ENCODE measurements at regions not wholly inside any gene's neighbourhood (a gene's known extent, or its start where the extent isn't known, plus 50 kb on each side); places are given as distances from the start of the nearest gene placed in this dataset.
"Not testable (repeated sequence)": the region's sequence is repeated elsewhere in the genome, so short reads cannot be mapped to it uniquely, and the experiment has no call there.

DNA sequence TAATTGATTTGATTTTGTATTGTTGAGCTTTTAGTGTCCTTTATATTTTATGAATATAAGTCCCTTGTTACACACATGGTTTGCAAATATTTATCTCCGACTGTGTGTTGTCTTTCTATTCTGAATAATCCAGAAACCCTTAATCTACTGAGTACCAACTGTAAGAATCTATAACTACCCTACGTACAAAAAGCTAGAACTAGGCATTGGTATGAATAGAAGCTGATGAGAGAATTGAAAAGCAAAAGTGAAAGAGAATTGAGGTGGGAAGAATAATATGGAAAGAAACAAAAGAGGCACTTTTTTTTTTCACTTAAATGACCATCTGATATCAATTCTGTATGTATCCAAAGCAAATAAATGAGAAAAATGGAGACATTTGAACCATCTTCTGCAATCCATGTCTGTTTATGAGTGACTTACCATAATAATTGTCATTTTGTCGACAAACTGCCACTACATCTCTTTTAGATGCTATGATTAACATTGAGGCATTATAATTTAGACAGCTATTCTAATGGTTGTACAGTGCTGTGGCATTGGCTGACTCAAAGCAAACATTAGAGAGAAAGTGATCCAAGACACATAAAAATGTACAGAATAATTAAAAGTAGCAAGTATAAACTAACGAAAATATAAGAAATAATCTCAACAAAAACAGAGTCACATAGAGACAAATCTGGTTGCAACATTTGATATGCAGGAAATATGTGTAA, 1516.6 kb upstream of the AGA start:
- no peak for DNase-seq (ENCODE audit: low read depth)
- no peak overlapping the region for H3K4me3 ChIP-seq (ENCODE audit: low read depth, low read length)

GRCh38 chr4:178963446-178964045, 1521.3 kb upstream of the AGA start:
- H3K4me3 ChIP-seq (ENCODE audit: low read depth, low read length) = no peak overlapping the region
- DNase-seq (ENCODE audit: low read depth) = no peak

DNA sequence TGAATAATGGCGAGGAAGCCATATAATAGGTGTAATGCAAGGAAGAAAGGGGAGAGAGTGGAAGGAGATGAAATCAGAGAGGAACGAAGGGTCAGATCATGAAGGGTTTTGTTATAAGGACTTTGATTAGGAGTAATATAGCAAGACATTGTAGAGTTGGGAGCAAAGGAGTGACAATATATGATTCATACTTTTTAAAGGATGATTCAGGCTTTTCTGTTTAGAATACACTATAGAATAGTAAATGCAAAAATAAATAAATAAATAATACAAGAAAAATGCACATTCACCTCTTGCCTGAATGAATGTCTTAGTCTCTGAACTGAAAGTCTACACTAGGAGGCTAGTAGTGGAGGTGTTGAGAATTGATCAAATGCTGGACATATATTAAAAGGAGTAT, 1524.4 kb upstream of the AGA start:
- no peak overlapping the region for H3K4me3 ChIP-seq (ENCODE audit: low read depth, low read length)
- DNase-seq (ENCODE audit: low read depth) = no peak

GRCh38 chr4:178970433-178971140, 1528.3 kb upstream of the AGA start:
- no peak overlapping the region for H3K4me3 ChIP-seq (ENCODE audit: low read depth, low read length)
- DNase-seq (ENCODE audit: low read depth) = no peak

- no peak for DNase-seq (ENCODE audit: low read depth)
- no peak overlapping the region for H3K4me3 ChIP-seq (ENCODE audit: low read depth, low read length)
Measured at GRCh38 chr4:178976861-178977260, 1534.6 kb upstream of the AGA start.

- no peak for DNase-seq (ENCODE audit: low read depth)
- no peak overlapping the region for H3K4me3 ChIP-seq (ENCODE audit: low read depth, low read length)
Measured at GRCh38 chr4:178993306-178993705, 1551.1 kb upstream of the AGA start.

- no peak overlapping the region for H3K4me3 ChIP-seq (ENCODE audit: low read depth, low read length)
- no peak for DNase-seq (ENCODE audit: low read depth)
Measured at GRCh38 chr4:179001918-179002317, 1559.7 kb upstream of the AGA start.

GRCh38 chr4:179007755-179008154, 1565.5 kb upstream of the AGA start:
- no peak overlapping the region for H3K4me3 ChIP-seq (ENCODE audit: low read depth, low read length)

GRCh38 chr4:179017581-179017980, 1575.3 kb upstream of the AGA start:
- no peak overlapping the region for H3K4me3 ChIP-seq (ENCODE audit: low read depth, low read length)
- DNase-seq (ENCODE audit: low read depth) = no peak

More at GRCh38 chr4:179007755-179008154, 1565.5 kb upstream of the AGA start:
- no peak for DNase-seq (ENCODE audit: low read depth)

- no peak overlapping the region for H3K4me3 ChIP-seq (ENCODE audit: low read depth, low read length)
- DNase-seq (ENCODE audit: low read depth) = no peak
Measured at GRCh38 chr4:179027569-179027968, 1585.3 kb upstream of the AGA start.

- no peak overlapping the region for H3K4me3 ChIP-seq (ENCODE audit: low read depth, low read length)
- DNase-seq (ENCODE audit: low read depth) = no peak
Measured at GRCh38 chr4:179028321-179028720, 1586.1 kb upstream of the AGA start.

DNA sequence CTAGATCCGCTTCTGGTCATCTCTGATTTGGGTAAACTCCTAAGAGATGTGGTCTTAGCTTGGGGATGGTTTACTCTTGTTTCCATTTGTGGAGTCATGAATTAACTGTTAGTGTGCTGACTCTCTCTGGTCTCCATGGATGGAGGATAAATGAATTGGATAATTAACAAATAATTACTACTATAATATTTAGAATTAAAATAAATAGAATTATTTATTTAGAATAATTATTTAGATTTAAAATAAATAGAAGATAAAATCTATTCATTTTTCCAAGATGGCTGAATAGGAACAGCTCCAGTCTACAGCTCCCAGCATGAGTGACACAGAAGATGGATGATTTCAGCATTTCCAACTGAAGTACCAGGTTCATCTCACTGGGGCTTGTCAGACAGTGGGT, 1587.4 kb upstream of the AGA start:
- DNase-seq (ENCODE audit: low read depth) = no peak
- no peak overlapping the region for H3K4me3 ChIP-seq (ENCODE audit: low read depth, low read length)

GRCh38 chr4:179040259-179040658, 1598.0 kb upstream of the AGA start:
- no peak overlapping the region for H3K4me3 ChIP-seq (ENCODE audit: low read depth, low read length)
- no peak for DNase-seq (ENCODE audit: low read depth)

DNA sequence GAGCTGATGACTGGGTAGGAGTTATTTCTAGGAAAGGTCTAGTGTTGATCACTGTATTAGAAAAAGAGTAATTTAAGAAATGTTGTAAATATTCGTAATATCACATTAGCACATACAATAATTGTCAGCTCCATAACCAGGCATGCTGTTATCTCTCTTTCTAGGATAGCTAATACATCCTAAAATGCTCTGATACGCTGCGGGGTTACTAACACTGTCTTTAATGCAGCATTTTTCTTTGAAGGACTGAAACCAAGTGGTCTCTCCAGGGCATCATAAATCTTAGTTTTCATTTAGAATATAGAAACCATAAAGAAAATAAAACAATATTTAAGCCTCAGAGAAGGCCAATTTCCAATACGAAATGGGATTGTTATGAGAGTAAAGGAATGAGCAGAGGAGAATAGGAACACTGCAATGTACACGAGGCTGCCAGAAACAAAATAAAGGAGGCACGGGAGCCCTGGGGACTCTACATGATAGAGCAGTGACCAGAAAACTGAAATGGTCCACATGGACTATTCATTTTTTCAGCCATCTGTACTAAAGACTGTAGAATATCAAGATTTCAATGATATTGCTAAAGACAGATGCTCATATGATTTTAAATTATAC, 1606.7 kb upstream of the AGA start:
- no peak overlapping the region for H3K4me3 ChIP-seq (ENCODE audit: low read depth, low read length)
- DNase-seq (ENCODE audit: low read depth) = no peak

- H3K4me3 ChIP-seq (ENCODE audit: low read depth, low read length) = no peak overlapping the region
- no peak for DNase-seq (ENCODE audit: low read depth)
Measured at GRCh38 chr4:179051206-179051605, 1609.0 kb upstream of the AGA start.

DNA sequence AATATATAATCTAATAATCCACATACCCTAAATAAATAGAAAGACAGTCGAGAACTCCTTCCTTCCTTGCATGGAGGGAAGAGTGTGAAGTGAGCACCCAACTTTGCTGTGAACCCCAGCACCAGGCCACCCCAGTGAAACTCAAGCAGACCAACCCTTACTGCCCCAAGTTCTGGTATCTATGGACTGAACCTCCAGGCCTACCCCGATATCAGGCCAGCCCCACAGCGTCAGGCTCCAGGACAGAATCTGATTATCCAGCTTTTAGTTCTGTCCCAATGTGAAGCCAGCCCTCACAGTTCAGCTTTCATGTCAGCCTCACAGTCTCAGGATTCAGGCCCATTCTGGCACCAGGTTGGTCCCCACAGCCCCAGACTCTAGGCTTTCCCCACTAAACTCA, 1617.2 kb upstream of the AGA start:
- no peak overlapping the region for H3K4me3 ChIP-seq (ENCODE audit: low read depth, low read length)
- no peak for DNase-seq (ENCODE audit: low read depth)

GRCh38 chr4:179066254-179066653, 1624.0 kb upstream of the AGA start:
- not testable (repeated sequence) for H3K4me3 ChIP-seq (ENCODE audit: low read depth, low read length); DNase-seq (ENCODE audit: low read depth)

- no peak for DNase-seq (ENCODE audit: low read depth)
- no peak overlapping the region for H3K4me3 ChIP-seq (ENCODE audit: low read depth, low read length)
Measured at GRCh38 chr4:179071131-179071530, 1628.9 kb upstream of the AGA start.

- no peak for DNase-seq (ENCODE audit: low read depth)
- H3K4me3 ChIP-seq (ENCODE audit: low read depth, low read length) = no peak overlapping the region
Measured at GRCh38 chr4:179076865-179077264, 1634.6 kb upstream of the AGA start.

GRCh38 chr4:179095585-179096221, 1653.5 kb upstream of the AGA start:
- H3K4me3 ChIP-seq (ENCODE audit: low read depth, low read length) = no peak overlapping the region
- DNase-seq (ENCODE audit: low read depth) = no peak

All from skeletal muscle cell (primary cell).